NCI-H2029 (cell line): ENCODE measurements at regions not wholly inside any gene's neighbourhood (a gene's known extent, or its start where the extent isn't known, plus 50 kb on each side); places are given as distances from the start of the nearest gene placed in this dataset.
A peak's percentile ranks its signal among the peaks of the same experiment; 100 is the strongest.

Experiments used
- DNase-seq: peaks from one replicate; lab custom pipeline; 2025; lab: John Stamatoyannopoulos, UW

- no peak for DNase-seq
Measured at GRCh38 chr4:156496797-156497196, 474.8 kb downstream of the PDGFC start.

GRCh38 chr4:156495836-156496235, 475.8 kb downstream of the PDGFC start:
- no peak for DNase-seq

GRCh38 chr4:156495091-156495490, 476.5 kb downstream of the PDGFC start:
- no peak for DNase-seq

GRCh38 chr4:156493858-156494257, 477.7 kb downstream of the PDGFC start:
- DNase-seq: no peak

- DNase-seq: no peak
Measured at GRCh38 chr4:156487107-156487506, 484.5 kb downstream of the PDGFC start.

GRCh38 chr4:156481845-156482244, 489.8 kb downstream of the PDGFC start:
- no peak for DNase-seq

- no peak for DNase-seq
Measured at GRCh38 chr4:156477636-156478035, 494.0 kb downstream of the PDGFC start.

- DNase-seq: no peak
Measured at GRCh38 chr4:156476359-156476758, 495.2 kb downstream of the PDGFC start.

GRCh38 chr4:156475322-156475721, 496.3 kb downstream of the PDGFC start:
- DNase-seq: peak; percentile 33

GRCh38 chr4:156473151-156473550, 498.4 kb downstream of the PDGFC start:
- DNase-seq: no peak

GRCh38 chr4:156472624-156473023, 499.0 kb downstream of the PDGFC start:
- no peak for DNase-seq

- DNase-seq: no peak
Measured at GRCh38 chr4:156459584-156459983, 505.9 kb upstream of the CTSO start.

- DNase-seq: no peak
Measured at GRCh38 chr4:156456830-156457229, 503.2 kb upstream of the CTSO start.

- no peak for DNase-seq
Measured at GRCh38 chr4:156443488-156443887, 489.8 kb upstream of the CTSO start.

GRCh38 chr4:156442912-156443311, 489.2 kb upstream of the CTSO start:
- DNase-seq: no peak

- DNase-seq: no peak
Measured at GRCh38 chr4:156439576-156440200, 486.0 kb upstream of the CTSO start.

- DNase-seq: no peak
Measured at GRCh38 chr4:156437666-156438065, 484.0 kb upstream of the CTSO start.

GRCh38 chr4:156422576-156422975, 468.9 kb upstream of the CTSO start:
- no peak for DNase-seq

- no peak for DNase-seq
Measured at GRCh38 chr4:156420623-156421022, 467.0 kb upstream of the CTSO start.

- DNase-seq: no peak
Measured at GRCh38 chr4:156419080-156419685, 465.5 kb upstream of the CTSO start.

GRCh38 chr4:156414406-156414805, 460.7 kb upstream of the CTSO start:
- no peak for DNase-seq

GRCh38 chr4:156413239-156414135, 459.8 kb upstream of the CTSO start:
- no peak for DNase-seq

GRCh38 chr4:156411531-156411930, 457.9 kb upstream of the CTSO start:
- DNase-seq: no peak
